ENCODE measurements at regions not wholly inside any gene's neighbourhood (a gene's known extent, or its start where the extent isn't known, plus 50 kb on each side); places are given as distances from the start of the nearest gene placed in this dataset.

DNA sequence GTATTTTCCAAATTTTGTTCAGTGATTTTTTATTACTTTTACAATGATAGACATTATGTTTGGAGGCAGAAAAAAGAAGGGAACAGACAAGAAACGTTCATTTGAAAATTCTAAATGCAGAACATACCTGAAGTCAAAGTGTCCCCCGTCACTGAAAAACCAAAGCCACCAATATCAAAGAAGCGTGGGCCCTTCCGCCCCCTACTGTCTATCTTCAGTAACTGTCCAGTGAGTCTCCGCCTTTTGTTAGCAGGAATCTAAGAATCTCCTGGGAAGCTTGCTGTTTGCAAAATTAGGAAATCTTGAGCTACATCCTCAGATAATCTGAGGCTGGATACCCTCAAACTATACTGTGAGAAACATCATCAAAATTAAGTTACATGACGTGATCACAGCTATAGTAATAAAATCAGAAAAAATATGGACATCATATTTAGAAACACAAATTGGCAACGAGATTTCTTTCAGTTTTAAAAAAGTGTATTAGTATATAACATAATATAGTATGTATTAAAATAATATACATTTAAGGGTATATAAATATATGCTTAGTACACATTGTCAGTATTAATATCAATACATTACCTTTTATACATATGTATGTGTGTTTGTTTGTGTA is 169.3 kb upstream of the AKR1E2 start:
- H3K27me3 Mint-ChIP-seq (ENCODE audit: low read depth) = no peaks in the 10 kb centered on the region
- H3K9me3 Mint-ChIP-seq = no peaks in the 10 kb centered on the region
- peaks cover 20% of the 10 kb centered on the region for H3K4me1 Mint-ChIP-seq
- no peaks in the 10 kb centered on the region for H3K36me3 Mint-ChIP-seq
- TF ChIP-seq, protein P1, sequence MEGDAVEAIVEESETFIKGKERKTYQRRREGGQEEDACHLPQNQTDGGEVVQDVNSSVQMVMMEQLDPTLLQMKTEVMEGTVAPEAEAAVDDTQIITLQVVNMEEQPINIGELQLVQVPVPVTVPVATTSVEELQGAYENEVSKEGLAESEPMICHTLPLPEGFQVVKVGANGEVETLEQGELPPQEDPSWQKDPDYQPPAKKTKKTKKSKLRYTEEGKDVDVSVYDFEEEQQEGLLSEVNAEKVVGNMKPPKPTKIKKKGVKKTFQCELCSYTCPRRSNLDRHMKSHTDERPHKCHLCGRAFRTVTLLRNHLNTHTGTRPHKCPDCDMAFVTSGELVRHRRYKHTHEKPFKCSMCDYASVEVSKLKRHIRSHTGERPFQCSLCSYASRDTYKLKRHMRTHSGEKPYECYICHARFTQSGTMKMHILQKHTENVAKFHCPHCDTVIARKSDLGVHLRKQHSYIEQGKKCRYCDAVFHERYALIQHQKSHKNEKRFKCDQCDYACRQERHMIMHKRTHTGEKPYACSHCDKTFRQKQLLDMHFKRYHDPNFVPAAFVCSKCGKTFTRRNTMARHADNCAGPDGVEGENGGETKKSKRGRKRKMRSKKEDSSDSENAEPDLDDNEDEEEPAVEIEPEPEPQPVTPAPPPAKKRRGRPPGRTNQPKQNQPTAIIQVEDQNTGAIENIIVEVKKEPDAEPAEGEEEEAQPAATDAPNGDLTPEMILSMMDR (IDR thresholded peaks at IDR 0.05; ENCODE audit: unreplicated experiment) = peak; percentile 85
- no peak overlapping the region for H3K27ac Mint-ChIP-seq
- DNase-seq (ENCODE audit: low spot score in 2 of 2, unreplicated experiment in 2 of 2) = peak in 1 of 2 experiments; percentile 57
- no peak overlapping the region for H3K4me3 Mint-ChIP-seq

- Mint-ChIP-seq H3K27me3 (ENCODE audit: low read depth) (no peaks in the 10 kb centered on the region), H3K4me3 (no peak overlapping the region), H3K9me3 (no peaks in the 10 kb centered on the region), H3K27ac (no peak overlapping the region), H3K4me1 (peaks cover 28% of the 10 kb centered on the region), H3K36me3 (no peaks in the 10 kb centered on the region)
- TF ChIP-seq, protein P1 (IDR thresholded peaks at IDR 0.05; ENCODE audit: unreplicated experiment) = no peak
- no peak for DNase-seq (ENCODE audit: low spot score in 2 of 2, unreplicated experiment in 2 of 2)
Measured at GRCh38 chr10:4655879-4656278, 170.1 kb upstream of the AKR1E2 start.

DNA sequence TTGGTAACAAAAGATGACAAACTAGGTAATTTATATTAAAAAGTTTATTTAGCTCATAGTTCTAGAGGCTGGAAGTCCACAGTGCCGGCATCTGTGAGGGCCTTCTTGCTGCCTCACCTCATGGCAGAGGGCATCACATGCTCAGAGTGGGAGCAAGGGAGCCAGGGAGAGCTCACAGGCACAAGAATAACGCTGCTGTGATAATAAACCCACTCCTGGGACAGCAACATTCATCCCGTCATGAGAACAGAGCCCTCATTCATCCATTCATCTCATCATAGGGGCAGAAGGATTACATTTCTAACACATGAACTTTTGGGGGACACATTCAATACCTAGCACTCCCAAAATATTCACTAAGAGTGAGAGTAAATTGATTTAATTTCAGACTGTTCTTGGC is 170.6 kb upstream of the AKR1E2 start:
- no peaks in the 10 kb centered on the region for H3K9me3 Mint-ChIP-seq
- DNase-seq (ENCODE audit: low spot score in 2 of 2, unreplicated experiment in 2 of 2) = no peak
- no peaks in the 10 kb centered on the region for H3K27me3 Mint-ChIP-seq (ENCODE audit: low read depth)
- no peak overlapping the region for H3K4me3 Mint-ChIP-seq
- TF ChIP-seq, protein P1 (IDR thresholded peaks at IDR 0.05; ENCODE audit: unreplicated experiment) = no peak
- H3K36me3 Mint-ChIP-seq = no peaks in the 10 kb centered on the region
- H3K27ac Mint-ChIP-seq = no peak overlapping the region
- peaks cover 31% of the 10 kb centered on the region for H3K4me1 Mint-ChIP-seq

DNA sequence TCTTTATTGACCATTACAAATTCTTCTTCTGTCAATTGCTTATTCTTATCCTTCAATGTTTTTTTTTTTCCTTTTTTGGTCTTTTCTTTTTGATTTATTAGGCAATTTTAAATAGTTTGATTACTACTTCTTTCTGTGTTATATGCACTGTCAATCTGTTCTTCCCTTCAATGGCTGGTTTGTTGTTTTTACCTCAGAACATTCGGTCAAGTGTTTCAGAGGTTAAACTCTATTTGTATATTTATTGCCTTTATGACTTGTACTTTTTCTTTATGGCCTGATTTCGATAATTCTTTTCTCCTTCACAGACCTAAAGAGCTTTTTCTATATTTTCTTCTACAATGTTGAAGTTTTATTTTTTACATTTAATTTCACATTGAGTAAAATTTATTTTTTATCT is 171.5 kb upstream of the AKR1E2 start:
- H3K27ac Mint-ChIP-seq = no peak overlapping the region
- TF ChIP-seq, protein P1 (IDR thresholded peaks at IDR 0.05; ENCODE audit: unreplicated experiment) = no peak

DNA sequence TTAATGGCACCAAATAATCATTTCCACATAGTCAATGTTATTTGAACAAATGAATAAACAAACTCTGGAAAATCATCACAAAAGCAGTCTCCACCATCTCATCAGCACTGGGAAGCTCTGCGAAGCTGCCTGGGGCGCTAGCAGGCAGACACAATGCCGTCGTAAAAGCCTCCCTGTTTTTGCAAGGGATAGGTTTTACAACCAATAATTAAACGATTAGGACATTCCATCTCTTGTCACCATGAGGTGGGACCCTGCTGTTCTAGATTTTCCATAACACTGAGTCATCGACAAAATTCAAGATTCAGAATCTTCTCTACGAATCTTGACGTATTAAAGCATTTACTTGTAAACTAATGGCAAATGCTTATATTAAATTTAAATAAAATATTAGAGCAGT is 172.8 kb upstream of the AKR1E2 start:
- Mint-ChIP-seq H3K4me1 (peaks cover 35% of the 10 kb centered on the region), H3K27ac (no peak overlapping the region), H3K36me3 (no peaks in the 10 kb centered on the region), H3K9me3 (no peaks in the 10 kb centered on the region), H3K4me3 (no peak overlapping the region), H3K27me3 (ENCODE audit: low read depth) (no peaks in the 10 kb centered on the region)
- TF ChIP-seq, protein P1 (IDR thresholded peaks at IDR 0.05; ENCODE audit: unreplicated experiment) = no peak
- no peak for DNase-seq (ENCODE audit: low spot score in 2 of 2, unreplicated experiment in 2 of 2)

More for the DNA sequence above, 171.5 kb upstream of the AKR1E2 start:
- H3K27me3 Mint-ChIP-seq (ENCODE audit: low read depth) = no peaks in the 10 kb centered on the region
- no peak overlapping the region for H3K4me3 Mint-ChIP-seq
- H3K36me3 Mint-ChIP-seq = no peaks in the 10 kb centered on the region
- DNase-seq (ENCODE audit: low spot score in 2 of 2, unreplicated experiment in 2 of 2) = no peak
- peaks cover 35% of the 10 kb centered on the region for H3K4me1 Mint-ChIP-seq
- H3K9me3 Mint-ChIP-seq = no peaks in the 10 kb centered on the region
